Uterus (tissue), 2 donors: ENCODE measurements at regions not wholly inside any gene's neighbourhood (a gene's known extent, or its start where the extent isn't known, plus 50 kb on each side); places are given as distances from the start of the nearest gene placed in this dataset.

ENCODE experiments used
- POLR2A ChIP-seq, 2 donors: fragments of 450-650 bp; IDR thresholded peaks; one replicate each; pipeline ENCODE4 v1.6.1; 2016; ENCODE audit warnings: antibody characterized with exemption in 2 of 2, mild to moderate bottlenecking in 1 of 2, moderate library complexity in 1 of 2
- TF ChIP-seq, protein P1 (sequence below), 4 experiments: fragments of 200-600 bp in 2 of 4; fragments of 450-650 bp in 2 of 4; sonication (generic) in 2 of 4; IDR thresholded peaks; one replicate each; pipeline ENCODE4 v1.5.1; 2016 to 2019; ENCODE audit warnings: antibody characterized with exemption in 4 of 4, mild to moderate bottlenecking in 2 of 4, moderate library complexity in 1 of 4

DNA sequence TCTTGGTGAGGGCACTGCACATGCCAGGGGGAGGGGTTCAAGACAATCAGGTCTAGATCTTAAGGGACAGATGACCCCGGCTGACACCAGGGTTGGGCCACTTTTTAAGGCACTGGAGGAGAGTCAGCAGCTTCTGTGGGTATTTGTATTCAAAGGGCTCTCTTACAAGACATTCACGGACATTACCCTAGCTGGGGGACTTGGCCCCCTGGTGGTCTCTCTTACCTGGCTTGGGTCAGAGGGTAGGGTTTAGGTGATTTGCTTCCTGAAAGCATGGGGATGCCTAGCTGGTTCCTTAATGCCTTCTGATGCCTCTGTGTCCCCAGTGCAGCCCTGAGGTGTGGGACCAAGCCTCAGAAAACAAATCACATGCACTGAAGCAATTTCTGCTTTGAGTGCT lies 354.7 kb downstream of the CDC5L start:
- TF ChIP-seq, protein P1, sequence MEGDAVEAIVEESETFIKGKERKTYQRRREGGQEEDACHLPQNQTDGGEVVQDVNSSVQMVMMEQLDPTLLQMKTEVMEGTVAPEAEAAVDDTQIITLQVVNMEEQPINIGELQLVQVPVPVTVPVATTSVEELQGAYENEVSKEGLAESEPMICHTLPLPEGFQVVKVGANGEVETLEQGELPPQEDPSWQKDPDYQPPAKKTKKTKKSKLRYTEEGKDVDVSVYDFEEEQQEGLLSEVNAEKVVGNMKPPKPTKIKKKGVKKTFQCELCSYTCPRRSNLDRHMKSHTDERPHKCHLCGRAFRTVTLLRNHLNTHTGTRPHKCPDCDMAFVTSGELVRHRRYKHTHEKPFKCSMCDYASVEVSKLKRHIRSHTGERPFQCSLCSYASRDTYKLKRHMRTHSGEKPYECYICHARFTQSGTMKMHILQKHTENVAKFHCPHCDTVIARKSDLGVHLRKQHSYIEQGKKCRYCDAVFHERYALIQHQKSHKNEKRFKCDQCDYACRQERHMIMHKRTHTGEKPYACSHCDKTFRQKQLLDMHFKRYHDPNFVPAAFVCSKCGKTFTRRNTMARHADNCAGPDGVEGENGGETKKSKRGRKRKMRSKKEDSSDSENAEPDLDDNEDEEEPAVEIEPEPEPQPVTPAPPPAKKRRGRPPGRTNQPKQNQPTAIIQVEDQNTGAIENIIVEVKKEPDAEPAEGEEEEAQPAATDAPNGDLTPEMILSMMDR (IDR thresholded peaks at IDR 0.05), result no peak
- TF ChIP-seq POLR2A (IDR thresholded peaks at IDR 0.05), result no peak
